Karpas-422 (cell line): ENCODE measurements at regions not wholly inside any gene's neighbourhood (a gene's known extent, or its start where the extent isn't known, plus 50 kb on each side); places are given as distances from the start of the nearest gene placed in this dataset.

ENCODE experiments used
- DNase-seq: peaks from one replicate; pipeline ENCODE4 v3.0.0-alpha.2; 2015
- H2AFZ ChIP-seq: fragments of 200-600 bp; sonication (generic); 2 replicates; pipeline ENCODE4 v1.6.1; 2014; ENCODE audit warnings: antibody characterized with exemption, low read length, mixed read lengths
- H3K27ac ChIP-seq: fragments of 200-600 bp; sonication (generic); 2 replicates; pipeline ENCODE4 v1.5.1; 2014; ENCODE audit warnings: mild to moderate bottlenecking, low read length, moderate library complexity
- H3K27me3 ChIP-seq: fragments of 200-600 bp; sonication (generic); 2 replicates; pipeline ENCODE4 v1.6.1; 2014; ENCODE audit warnings: low read length, mixed read lengths
- H3K36me3 ChIP-seq: fragments of 200-600 bp; sonication (generic); 2 replicates; pipeline ENCODE4 v1.6.1; 2014; ENCODE audit warnings: low read length, mixed read lengths; ENCODE audit not compliant: insufficient read depth
- H3K4me1 ChIP-seq: fragments of 200-600 bp; sonication (generic); 2 replicates; pipeline ENCODE4 v1.6.1; 2014; ENCODE audit warnings: mild to moderate bottlenecking, low read length, mixed read lengths
- H3K4me2 ChIP-seq: fragments of 200-600 bp; sonication (generic); 2 replicates; pipeline ENCODE4 v1.6.1; 2014; ENCODE audit warnings: low read length, low read depth, mild to moderate bottlenecking; ENCODE audit not compliant: poor library complexity, severe bottlenecking
- H3K4me3 ChIP-seq: fragments of 200-600 bp; sonication (generic); 2 replicates; pipeline ENCODE4 v1.5.1; 2014; ENCODE audit warnings: mild to moderate bottlenecking, antibody characterized with exemption, low read length, mixed read lengths
- H3K79me2 ChIP-seq: fragments of 200-600 bp; sonication (generic); 2 replicates; pipeline ENCODE4 v1.6.1; 2014; ENCODE audit warnings: mild to moderate bottlenecking, low read length, mixed read lengths
- H3K9ac ChIP-seq: fragments of 200-600 bp; sonication (generic); 2 replicates; pipeline ENCODE4 v1.6.0; 2014; ENCODE audit warnings: low read length
- H3K9me2 ChIP-seq: fragments of 200-600 bp; sonication (generic), shearing (Covaris generic); replicated peaks from 2 replicates; pipeline ENCODE4 v1.6.0; 2014; ENCODE audit warnings: mild to moderate bottlenecking, low read length, moderate library complexity; ENCODE audit not compliant: insufficient read depth
- H3K9me3 ChIP-seq: fragments of 300-700, 200-600 bp; sonication (generic); 2 replicates; pipeline ENCODE4 v1.6.1; 2014; ENCODE audit warnings: low read length, mixed read lengths
- H4K20me1 ChIP-seq: fragments of 200-600 bp; sonication (generic); 2 replicates; pipeline ENCODE4 v1.6.1; 2014; ENCODE audit warnings: mild to moderate bottlenecking, antibody characterized with exemption, low read length, low read depth; ENCODE audit not compliant: insufficient read depth

- H4K20me1 ChIP-seq = no peaks in the 10 kb centered on the region
- no peak overlapping the region for H3K4me3 ChIP-seq
- no peaks in the 10 kb centered on the region for H3K79me2 ChIP-seq
- H3K36me3 ChIP-seq = no peaks in the 10 kb centered on the region
- no peaks in the 10 kb centered on the region for H3K9me3 ChIP-seq
- H2AFZ ChIP-seq = no peak overlapping the region
- no peaks in the 10 kb centered on the region for H3K4me1 ChIP-seq
- H3K9ac ChIP-seq = no peak overlapping the region
- no peak overlapping the region for H3K27ac ChIP-seq
- no peak overlapping the region for H3K4me2 ChIP-seq
- no peaks in the 10 kb centered on the region for H3K27me3 ChIP-seq
- H3K9me2 ChIP-seq = no peaks in the 10 kb centered on the region; the same call in 1 of the 2 replicates
- no peak for DNase-seq
Observed at GRCh38 chr12:89899651-89900050, 191.0 kb upstream of the ATP2B1 start.

GRCh38 chr12:89895591-89895990, 187.0 kb upstream of the ATP2B1 start:
- DNase-seq = no peak
- H3K4me1 ChIP-seq = no peaks in the 10 kb centered on the region
- no peak overlapping the region for H3K4me3 ChIP-seq
- H3K36me3 ChIP-seq = no peaks in the 10 kb centered on the region
- no peak overlapping the region for H3K27ac ChIP-seq
- no peaks in the 10 kb centered on the region; the same call in 1 of the 2 replicates for H3K9me2 ChIP-seq
- H2AFZ ChIP-seq = no peak overlapping the region
- no peaks in the 10 kb centered on the region for H3K27me3 ChIP-seq
- H3K4me2 ChIP-seq = no peak overlapping the region
- H3K79me2 ChIP-seq = no peaks in the 10 kb centered on the region
- H3K9ac ChIP-seq = no peak overlapping the region
- H3K9me3 ChIP-seq = no peaks in the 10 kb centered on the region
- no peaks in the 10 kb centered on the region for H4K20me1 ChIP-seq

- H3K27me3 ChIP-seq = no peaks in the 10 kb centered on the region
- no peaks in the 10 kb centered on the region for H3K79me2 ChIP-seq
- H3K27ac ChIP-seq = no peak overlapping the region
- H3K4me2 ChIP-seq = no peak overlapping the region
- H3K9ac ChIP-seq = no peak overlapping the region
- no peak for DNase-seq
- no peaks in the 10 kb centered on the region; the same call in 1 of the 2 replicates for H3K9me2 ChIP-seq
- H3K4me1 ChIP-seq = no peaks in the 10 kb centered on the region
- no peak overlapping the region for H3K4me3 ChIP-seq
- no peaks in the 10 kb centered on the region for H4K20me1 ChIP-seq
- no peak overlapping the region for H2AFZ ChIP-seq
- H3K36me3 ChIP-seq = no peaks in the 10 kb centered on the region
- no peaks in the 10 kb centered on the region for H3K9me3 ChIP-seq
Observed at GRCh38 chr12:89895101-89895500, 186.5 kb upstream of the ATP2B1 start.

GRCh38 chr12:89893972-89894706, 185.5 kb upstream of the ATP2B1 start:
- Histone ChIP-seq H3K36me3 (no peaks in the 10 kb centered on the region), H3K4me2 (no peak overlapping the region), H3K27ac (no peak overlapping the region), H4K20me1 (no peaks in the 10 kb centered on the region), H3K9me2 (no peaks in the 10 kb centered on the region; the same call in 1 of the 2 replicates), H3K4me3 (no peak overlapping the region), H3K27me3 (no peaks in the 10 kb centered on the region), H3K9ac (no peak overlapping the region), H3K4me1 (no peaks in the 10 kb centered on the region), H3K9me3 (no peaks in the 10 kb centered on the region), H2AFZ (no peak overlapping the region), H3K79me2 (no peaks in the 10 kb centered on the region)
- DNase-seq = no peak

- no peak overlapping the region for H2AFZ ChIP-seq
- H3K9me3 ChIP-seq = no peaks in the 10 kb centered on the region
- no peaks in the 10 kb centered on the region for H3K36me3 ChIP-seq
- H3K27ac ChIP-seq = no peak overlapping the region
- H3K9me2 ChIP-seq = no peaks in the 10 kb centered on the region; the same call in 1 of the 2 replicates
- H3K9ac ChIP-seq = no peak overlapping the region
- H3K4me2 ChIP-seq = no peak overlapping the region
- H3K4me3 ChIP-seq = no peak overlapping the region
- DNase-seq = no peak
- H3K79me2 ChIP-seq = no peaks in the 10 kb centered on the region
- no peaks in the 10 kb centered on the region for H4K20me1 ChIP-seq
- no peaks in the 10 kb centered on the region for H3K4me1 ChIP-seq
- H3K27me3 ChIP-seq = no peaks in the 10 kb centered on the region
Observed at GRCh38 chr12:89892436-89892835, 183.8 kb upstream of the ATP2B1 start.

GRCh38 chr12:89891933-89892332, 183.3 kb upstream of the ATP2B1 start:
- no peaks in the 10 kb centered on the region for H3K4me1 ChIP-seq
- no peak overlapping the region for H3K9ac ChIP-seq
- no peak for DNase-seq
- H3K79me2 ChIP-seq = no peaks in the 10 kb centered on the region
- no peak overlapping the region for H3K27ac ChIP-seq
- H2AFZ ChIP-seq = no peak overlapping the region
- no peaks in the 10 kb centered on the region for H3K36me3 ChIP-seq
- no peaks in the 10 kb centered on the region; the same call in 1 of the 2 replicates for H3K9me2 ChIP-seq
- H3K4me2 ChIP-seq = no peak overlapping the region
- H3K27me3 ChIP-seq = no peaks in the 10 kb centered on the region
- H3K4me3 ChIP-seq = no peak overlapping the region
- H4K20me1 ChIP-seq = no peaks in the 10 kb centered on the region
- no peaks in the 10 kb centered on the region for H3K9me3 ChIP-seq

GRCh38 chr12:89890161-89890560, 181.5 kb upstream of the ATP2B1 start:
- no peak overlapping the region for H3K9ac ChIP-seq
- H3K79me2 ChIP-seq = no peaks in the 10 kb centered on the region
- H3K4me3 ChIP-seq = no peak overlapping the region
- no peaks in the 10 kb centered on the region for H3K9me3 ChIP-seq
- no peaks in the 10 kb centered on the region for H3K4me1 ChIP-seq
- H4K20me1 ChIP-seq = no peaks in the 10 kb centered on the region
- H3K36me3 ChIP-seq = no peaks in the 10 kb centered on the region
- no peak overlapping the region for H3K4me2 ChIP-seq
- H3K27me3 ChIP-seq = no peaks in the 10 kb centered on the region
- no peak for DNase-seq
- no peak overlapping the region for H3K27ac ChIP-seq
- no peaks in the 10 kb centered on the region for H3K9me2 ChIP-seq
- no peak overlapping the region for H2AFZ ChIP-seq

- H3K4me2 ChIP-seq = no peak overlapping the region
Observed at GRCh38 chr12:89889062-89889461, 180.4 kb upstream of the ATP2B1 start.

More at GRCh38 chr12:89889062-89889461, 180.4 kb upstream of the ATP2B1 start:
- H3K79me2 ChIP-seq = no peaks in the 10 kb centered on the region
- no peak overlapping the region for H3K9ac ChIP-seq
- H3K9me2 ChIP-seq = no peaks in the 10 kb centered on the region
- H3K9me3 ChIP-seq = no peaks in the 10 kb centered on the region
- no peaks in the 10 kb centered on the region for H3K36me3 ChIP-seq
- H3K27ac ChIP-seq = no peak overlapping the region
- H2AFZ ChIP-seq = no peak overlapping the region
- no peaks in the 10 kb centered on the region for H3K27me3 ChIP-seq
- H4K20me1 ChIP-seq = no peaks in the 10 kb centered on the region
- no peaks in the 10 kb centered on the region for H3K4me1 ChIP-seq
- DNase-seq = no peak
- H3K4me3 ChIP-seq = no peak overlapping the region
